HL-60 (cell line): ENCODE measurements at regions not wholly inside any gene's neighbourhood (a gene's known extent, or its start where the extent isn't known, plus 50 kb on each side); places are given as distances from the start of the nearest gene placed in this dataset.

Experiments used
- CTCF ChIP-seq: IDR thresholded peaks from one replicate; pipeline ENCODE4 v1.5.1; 2011; ENCODE audit warnings: low read length, control low read depth, inconsistent platforms; ENCODE audit not compliant: insufficient read depth
- POLR2AphosphoS5 ChIP-seq: IDR thresholded peaks from 2 replicates; pipeline ENCODE4 v1.6.1; 2012; ENCODE audit warnings: low read depth
- REST ChIP-seq: IDR thresholded peaks from 2 replicates; pipeline ENCODE4 v1.6.1; 2012; ENCODE audit warnings: low read depth; ENCODE audit not compliant: insufficient replicate concordance
- SPI1 ChIP-seq: IDR thresholded peaks from 2 replicates; pipeline ENCODE4 v1.6.1; 2012; ENCODE audit warnings: low read depth, mild to moderate bottlenecking, borderline replicate concordance

GRCh38 chr9:108219664-108220063 is 636.1 kb downstream of the ACTL7B start:
- TF ChIP-seq CTCF (no peak), SPI1 (no peak), POLR2AphosphoS5 (no peak), REST (no peak)
